ENCODE measurements at regions not wholly inside any gene's neighbourhood (a gene's known extent, or its start where the extent isn't known, plus 50 kb on each side); places are given as distances from the start of the nearest gene placed in this dataset.
A peak's percentile ranks its signal among the peaks of the same experiment; 100 is the strongest.

- TF ChIP-seq EZH2phosphoT487 (IDR thresholded peaks at IDR 0.05; ENCODE audit: borderline replicate concordance, low read length) (no peak), CTCF (IDR thresholded peaks at IDR 0.05; ENCODE audit: low read depth, low read length, poor library complexity, severe bottlenecking) (no peak)
- Histone ChIP-seq H3K36me3 (ENCODE audit: control insufficient read depth, low read length) (no peaks in the 10 kb centered on the region), H3K79me2 (ENCODE audit: control insufficient read depth, low read length) (no peaks in the 10 kb centered on the region), H3K4me2 (ENCODE audit: low read length) (peak overlapping the region; percentile 27), H3K9me3 (ENCODE audit: control insufficient read depth, insufficient read depth, low read length) (no peaks in the 10 kb centered on the region), H4K20me1 (ENCODE audit: control insufficient read depth, insufficient read depth, low read depth, low read length) (no peaks in the 10 kb centered on the region), H3K9me2 (replicated peaks; ENCODE audit: control insufficient read depth, low read length) (no peaks in the 10 kb centered on the region), H3F3A (ENCODE audit: control insufficient read depth, insufficient read depth) (no peaks in the 10 kb centered on the region), H3K4me1 (ENCODE audit: control insufficient read depth, low read length) (peaks cover 18% of the 10 kb centered on the region), H3K4me3 (ENCODE audit: low read length) (peak overlapping the region; percentile 21; the same call in 1 of the 2 replicates), H3K27me3 (ENCODE audit: control insufficient read depth, low read length) (no peaks in the 10 kb centered on the region), H3K27ac (ENCODE audit: low read depth, low read length) (peak overlapping the region; percentile 29; the same call in 1 of the 2 replicates)
These were observed 157.0 kb upstream of the RMST start for GRCh38 chr12:97305651-97306050.

- H3K79me2 ChIP-seq (ENCODE audit: control insufficient read depth, low read length): no peaks in the 10 kb centered on the region
- H3K9me3 ChIP-seq (ENCODE audit: control insufficient read depth, insufficient read depth, low read length): no peaks in the 10 kb centered on the region
- H3K27ac ChIP-seq (ENCODE audit: low read depth, low read length): peak overlapping the region; percentile 29; the same call in 1 of the 2 replicates
- H3K27me3 ChIP-seq (ENCODE audit: control insufficient read depth, low read length): no peaks in the 10 kb centered on the region
- H3K36me3 ChIP-seq (ENCODE audit: control insufficient read depth, low read length): no peaks in the 10 kb centered on the region
- peak overlapping the region; percentile 27 for H3K4me2 ChIP-seq (ENCODE audit: low read length)
- no peaks in the 10 kb centered on the region for H4K20me1 ChIP-seq (ENCODE audit: control insufficient read depth, insufficient read depth, low read depth, low read length)
- TF ChIP-seq EZH2phosphoT487 (IDR thresholded peaks at IDR 0.05; ENCODE audit: borderline replicate concordance, low read length) (no peak), CTCF (IDR thresholded peaks at IDR 0.05; ENCODE audit: low read depth, low read length, poor library complexity, severe bottlenecking) (no peak)
- peak overlapping the region; percentile 21; the same call in 1 of the 2 replicates for H3K4me3 ChIP-seq (ENCODE audit: low read length)
- peaks cover 18% of the 10 kb centered on the region for H3K4me1 ChIP-seq (ENCODE audit: control insufficient read depth, low read length)
- H3F3A ChIP-seq (ENCODE audit: control insufficient read depth, insufficient read depth): no peaks in the 10 kb centered on the region
- no peaks in the 10 kb centered on the region for H3K9me2 ChIP-seq (replicated peaks; ENCODE audit: control insufficient read depth, low read length)
These were observed 156.5 kb upstream of the RMST start for GRCh38 chr12:97306147-97306546.

GRCh38 chr12:97308576-97309198, 153.9 kb upstream of the RMST start:
- no peaks in the 10 kb centered on the region for H3K79me2 ChIP-seq (ENCODE audit: control insufficient read depth, low read length)
- H3K4me1 ChIP-seq (ENCODE audit: control insufficient read depth, low read length): peaks cover 18% of the 10 kb centered on the region
- H3K36me3 ChIP-seq (ENCODE audit: control insufficient read depth, low read length): no peaks in the 10 kb centered on the region
- H3K9me3 ChIP-seq (ENCODE audit: control insufficient read depth, insufficient read depth, low read length): no peaks in the 10 kb centered on the region
- H3K27me3 ChIP-seq (ENCODE audit: control insufficient read depth, low read length): no peaks in the 10 kb centered on the region
- no peak for TF ChIP-seq EZH2phosphoT487 (IDR thresholded peaks at IDR 0.05; ENCODE audit: borderline replicate concordance, low read length)
- TF ChIP-seq CTCF (IDR thresholded peaks at IDR 0.05; ENCODE audit: low read depth, low read length, poor library complexity, severe bottlenecking): peak; percentile 71
- H3K9me2 ChIP-seq (replicated peaks; ENCODE audit: control insufficient read depth, low read length): no peaks in the 10 kb centered on the region
- no peaks in the 10 kb centered on the region for H4K20me1 ChIP-seq (ENCODE audit: control insufficient read depth, insufficient read depth, low read depth, low read length)
- H3K4me3 ChIP-seq (ENCODE audit: low read length): no peak overlapping the region
- H3K27ac ChIP-seq (ENCODE audit: low read depth, low read length): no peak overlapping the region
- no peaks in the 10 kb centered on the region for H3F3A ChIP-seq (ENCODE audit: control insufficient read depth, insufficient read depth)
- H3K4me2 ChIP-seq (ENCODE audit: low read length): no peak overlapping the region

All from DOHH2 (cell line).